Spleen (tissue), 7 donors: ENCODE measurements at regions not wholly inside any gene's neighbourhood (a gene's known extent, or its start where the extent isn't known, plus 50 kb on each side); places are given as distances from the start of the nearest gene placed in this dataset.
"Not testable (repeated sequence)": the region's sequence is repeated elsewhere in the genome, so short reads cannot be mapped to it uniquely, and the experiment has no call there.

Experiments
- POLR2AphosphoS5 ChIP-seq, 3 donors: sonication (generic); formaldehyde crosslinking; IDR thresholded peaks; one replicate each; pipeline ENCODE4 v1.5.1; 2017; ENCODE audit warnings: antibody characterized with exemption in 3 of 3
- TF ChIP-seq, protein P1 (sequence below), 11 experiments: fragments of 200-600 bp in 7 of 11; fragments of 450-650 bp in 4 of 11; sonication (generic) in 4 of 11; IDR thresholded peaks in 8 of 11; conservative IDR thresholded peaks in 3 of 11; 1 replicate in 7 of 11; 2 replicates in 4 of 11; pipeline versions ENCODE4 v1.4.0 to v1.8.0; 2016 to 2021; ENCODE audit warnings: antibody characterized with exemption in 11 of 11, inconsistent platforms in 4 of 11, mild to moderate bottlenecking in 1 of 11
- donor health status: DM: no; HTN: no; CAD: no; lungs with moderate emphysema.
- donor health status: DM: no; HTN: no; CAD: no.
- donor health status: DM: no; HTN: no; CAD: no.

DNA sequence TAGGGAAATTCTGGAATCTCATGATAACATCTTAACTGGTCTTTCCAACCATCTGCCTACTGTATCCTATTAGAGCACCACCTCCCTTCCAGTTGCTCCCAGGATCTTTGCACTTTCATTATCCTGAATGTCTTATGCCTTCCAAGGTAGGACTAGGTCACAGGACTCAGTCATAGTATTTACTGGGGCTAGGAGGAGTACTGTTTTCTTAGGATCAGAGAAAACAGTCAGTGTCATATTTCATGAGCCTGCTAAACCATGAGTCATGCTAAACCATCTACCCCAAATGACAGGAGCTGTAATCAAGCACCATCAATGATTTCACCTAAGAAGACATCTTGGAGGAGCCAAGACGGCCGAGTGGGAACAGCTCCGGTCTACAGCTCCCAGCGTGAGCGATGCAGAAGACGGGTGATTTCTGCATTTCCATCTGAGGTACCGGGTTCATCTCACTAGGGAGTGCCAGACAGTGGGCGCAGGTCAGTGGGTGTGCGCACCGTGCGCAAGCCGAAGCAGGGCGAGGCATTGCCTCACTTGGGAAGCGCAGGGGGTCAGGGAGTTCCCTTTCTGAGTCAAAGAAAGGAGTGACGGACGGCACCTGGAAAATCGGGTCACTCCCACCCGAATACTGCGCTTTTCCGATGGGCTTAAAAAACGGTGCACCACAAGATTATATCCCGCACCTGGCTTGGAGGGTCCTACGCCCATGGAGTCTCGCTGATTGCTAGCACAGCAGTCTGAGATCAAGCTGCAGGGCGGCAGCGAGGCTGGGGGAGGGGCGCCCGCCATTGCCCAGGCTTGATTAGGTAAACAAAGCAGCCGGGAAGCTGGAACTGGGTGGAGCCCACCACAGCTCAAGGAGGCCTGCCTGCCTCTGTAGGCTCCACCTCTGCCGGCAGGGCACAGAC, 1439.2 kb upstream of the ACVR2A start:
- TF ChIP-seq, protein P1, sequence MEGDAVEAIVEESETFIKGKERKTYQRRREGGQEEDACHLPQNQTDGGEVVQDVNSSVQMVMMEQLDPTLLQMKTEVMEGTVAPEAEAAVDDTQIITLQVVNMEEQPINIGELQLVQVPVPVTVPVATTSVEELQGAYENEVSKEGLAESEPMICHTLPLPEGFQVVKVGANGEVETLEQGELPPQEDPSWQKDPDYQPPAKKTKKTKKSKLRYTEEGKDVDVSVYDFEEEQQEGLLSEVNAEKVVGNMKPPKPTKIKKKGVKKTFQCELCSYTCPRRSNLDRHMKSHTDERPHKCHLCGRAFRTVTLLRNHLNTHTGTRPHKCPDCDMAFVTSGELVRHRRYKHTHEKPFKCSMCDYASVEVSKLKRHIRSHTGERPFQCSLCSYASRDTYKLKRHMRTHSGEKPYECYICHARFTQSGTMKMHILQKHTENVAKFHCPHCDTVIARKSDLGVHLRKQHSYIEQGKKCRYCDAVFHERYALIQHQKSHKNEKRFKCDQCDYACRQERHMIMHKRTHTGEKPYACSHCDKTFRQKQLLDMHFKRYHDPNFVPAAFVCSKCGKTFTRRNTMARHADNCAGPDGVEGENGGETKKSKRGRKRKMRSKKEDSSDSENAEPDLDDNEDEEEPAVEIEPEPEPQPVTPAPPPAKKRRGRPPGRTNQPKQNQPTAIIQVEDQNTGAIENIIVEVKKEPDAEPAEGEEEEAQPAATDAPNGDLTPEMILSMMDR (IDR thresholded peaks at IDR 0.05 in 8 of 11, conservative IDR thresholded peaks at IDR 0.05 in 3 of 11) = not testable (repeated sequence)
- not testable (repeated sequence) for TF ChIP-seq POLR2AphosphoS5 (IDR thresholded peaks at IDR 0.05)
